ENCODE measurements at regions not wholly inside any gene's neighbourhood (a gene's known extent, or its start where the extent isn't known, plus 50 kb on each side); places are given as distances from the start of the nearest gene placed in this dataset.

DNA sequence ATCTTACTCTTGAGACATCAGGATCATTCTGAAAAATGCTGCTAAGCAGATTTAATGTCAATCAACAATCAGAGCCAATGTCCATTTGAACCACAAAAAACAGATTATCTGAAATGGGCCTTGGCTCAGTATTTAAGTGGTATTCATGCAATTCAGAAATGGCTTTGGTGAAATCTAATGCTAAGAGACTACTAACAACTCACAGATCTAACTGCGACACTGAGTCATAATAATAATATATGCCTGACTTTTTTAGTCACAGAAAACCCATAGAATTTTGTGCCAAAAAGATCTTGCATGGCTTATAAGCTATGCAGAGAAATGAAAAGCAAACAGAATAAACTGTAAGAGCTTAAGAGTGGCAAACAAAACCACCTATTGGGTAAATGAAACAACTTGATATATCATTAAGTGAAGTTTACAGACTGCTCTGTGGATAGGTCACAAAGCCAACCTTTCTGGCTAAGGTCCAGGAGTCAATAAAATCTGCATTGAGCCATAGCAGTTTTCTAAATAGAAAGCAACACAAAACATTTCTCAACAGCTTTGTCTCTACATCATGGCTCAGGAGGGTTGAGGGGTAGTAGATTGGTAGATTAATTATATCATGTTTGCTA lies 234.3 kb downstream of the LRATD1 start:
- H3K4me1 ChIP-seq (ENCODE audit: control insufficient read depth in 5 of 5, insufficient read depth in 5 of 5, low read length in 5 of 5): no peaks in the 10 kb centered on the region
- WGBS, 2 donors: 81 to 90% methylated on average over 1 of the region's 1 CpG
- TF ChIP-seq CTCF (IDR thresholded peaks at IDR 0.05; ENCODE audit: control extremely low read depth, extremely low read depth): no peak
- no peaks in the 10 kb centered on the region for H3K9me3 ChIP-seq (ENCODE audit: control insufficient read depth in 4 of 4, insufficient read depth in 3 of 4, low read length in 3 of 4)
- DNase-seq: peak in 1 of 3 donors; percentile 10
- no peak overlapping the region for H3K27ac ChIP-seq (ENCODE audit: low read depth in 1 of 2, low read length in 1 of 2)
- no peaks in the 10 kb centered on the region for H3K36me3 ChIP-seq (ENCODE audit: control insufficient read depth in 4 of 4, insufficient read depth in 4 of 4, low read length in 4 of 4)
- no peak for ATAC-seq (ENCODE audit: insufficient read depth, low FRiP score)
- no peak overlapping the region for H3K9ac ChIP-seq (ENCODE audit: insufficient read depth in 1 of 2, low read length in 2 of 2)
- no peak overlapping the region for H3K4me3 ChIP-seq
- H3K27me3 ChIP-seq (ENCODE audit: control insufficient read depth in 3 of 3, insufficient read depth in 3 of 3, low read length in 2 of 3): no peaks in the 10 kb centered on the region

DNA sequence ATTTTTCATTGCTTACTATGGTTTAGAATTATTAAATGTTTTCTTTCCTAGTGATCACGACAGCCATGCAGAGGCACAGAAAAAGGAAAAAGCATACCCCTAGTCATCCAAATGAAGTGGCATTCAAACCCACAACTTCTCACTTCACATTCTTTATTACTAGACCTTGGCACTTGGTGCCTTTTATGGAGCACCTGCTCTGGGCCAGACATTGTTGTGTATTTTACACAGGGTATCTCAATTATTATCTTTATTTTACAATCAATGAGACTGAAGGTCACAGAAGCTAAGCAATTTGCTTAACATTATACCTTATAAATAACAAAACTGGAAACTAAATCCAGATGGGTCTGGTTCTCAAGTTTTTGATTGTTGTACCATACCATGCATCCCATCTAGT lies 235.3 kb downstream of the LRATD1 start:
- H3K27me3 ChIP-seq (ENCODE audit: control insufficient read depth in 3 of 3, insufficient read depth in 3 of 3, low read length in 2 of 3): no peaks in the 10 kb centered on the region
- no peaks in the 10 kb centered on the region for H3K36me3 ChIP-seq (ENCODE audit: control insufficient read depth in 4 of 4, insufficient read depth in 4 of 4, low read length in 4 of 4)
- no peak for DNase-seq
- no peak overlapping the region for H3K27ac ChIP-seq (ENCODE audit: low read depth in 1 of 2, low read length in 1 of 2)
- no peak for ATAC-seq (ENCODE audit: insufficient read depth, low FRiP score)
- H3K9me3 ChIP-seq (ENCODE audit: control insufficient read depth in 4 of 4, insufficient read depth in 3 of 4, low read length in 3 of 4): peaks cover 0 to 5% (median 1%) of the 10 kb centered on the region in 4 donors
- WGBS, 2 donors: 82 to 91% methylated on average over 1 of the region's 1 CpG
- no peak overlapping the region for H3K9ac ChIP-seq (ENCODE audit: insufficient read depth in 1 of 2, low read length in 2 of 2)
- no peak overlapping the region for H3K4me3 ChIP-seq
- no peaks in the 10 kb centered on the region for H3K4me1 ChIP-seq (ENCODE audit: control insufficient read depth in 5 of 5, insufficient read depth in 5 of 5, low read length in 5 of 5)
- TF ChIP-seq CTCF (IDR thresholded peaks at IDR 0.05; ENCODE audit: control extremely low read depth, extremely low read depth): no peak

- H3K27me3 ChIP-seq (ENCODE audit: control insufficient read depth in 3 of 3, insufficient read depth in 3 of 3, low read length in 2 of 3): no peaks in the 10 kb centered on the region
- H3K4me1 ChIP-seq (ENCODE audit: control insufficient read depth in 5 of 5, insufficient read depth in 5 of 5, low read length in 5 of 5): no peaks in the 10 kb centered on the region
- no peak overlapping the region for H3K4me3 ChIP-seq
- TF ChIP-seq CTCF (IDR thresholded peaks at IDR 0.05; ENCODE audit: control extremely low read depth, extremely low read depth): no peak
- ATAC-seq (ENCODE audit: insufficient read depth, low FRiP score) (no peak), DNase-seq (no peak)
- WGBS, 2 donors: 87 to 90% methylated on average over 17 of the region's 17 CpGs
- peaks cover 0 to 5% (median 1%) of the 10 kb centered on the region in 4 donors for H3K9me3 ChIP-seq (ENCODE audit: control insufficient read depth in 4 of 4, insufficient read depth in 3 of 4, low read length in 3 of 4)
- no peak overlapping the region for H3K27ac ChIP-seq (ENCODE audit: low read depth in 1 of 2, low read length in 1 of 2)
- no peaks in the 10 kb centered on the region for H3K36me3 ChIP-seq (ENCODE audit: control insufficient read depth in 4 of 4, insufficient read depth in 4 of 4, low read length in 4 of 4)
- no peak overlapping the region for H3K9ac ChIP-seq (ENCODE audit: insufficient read depth in 1 of 2, low read length in 2 of 2)
Observed at GRCh38 chr2:14872779-14873325, 240.3 kb downstream of the LRATD1 start.

Data from lung (tissue), 11 donors.